ENCODE measurements at regions not wholly inside any gene's neighbourhood (a gene's known extent, or its start where the extent isn't known, plus 50 kb on each side); places are given as distances from the start of the nearest gene placed in this dataset.

- no peak for DNase-seq
Measured at GRCh38 chr7:32126843-32127242, 56.6 kb upstream of the PDE1C start.
